ENCODE measurements at regions not wholly inside any gene's neighbourhood (a gene's known extent, or its start where the extent isn't known, plus 50 kb on each side); places are given as distances from the start of the nearest gene placed in this dataset.
A peak's percentile ranks its signal among the peaks of the same experiment; 100 is the strongest.

DNA sequence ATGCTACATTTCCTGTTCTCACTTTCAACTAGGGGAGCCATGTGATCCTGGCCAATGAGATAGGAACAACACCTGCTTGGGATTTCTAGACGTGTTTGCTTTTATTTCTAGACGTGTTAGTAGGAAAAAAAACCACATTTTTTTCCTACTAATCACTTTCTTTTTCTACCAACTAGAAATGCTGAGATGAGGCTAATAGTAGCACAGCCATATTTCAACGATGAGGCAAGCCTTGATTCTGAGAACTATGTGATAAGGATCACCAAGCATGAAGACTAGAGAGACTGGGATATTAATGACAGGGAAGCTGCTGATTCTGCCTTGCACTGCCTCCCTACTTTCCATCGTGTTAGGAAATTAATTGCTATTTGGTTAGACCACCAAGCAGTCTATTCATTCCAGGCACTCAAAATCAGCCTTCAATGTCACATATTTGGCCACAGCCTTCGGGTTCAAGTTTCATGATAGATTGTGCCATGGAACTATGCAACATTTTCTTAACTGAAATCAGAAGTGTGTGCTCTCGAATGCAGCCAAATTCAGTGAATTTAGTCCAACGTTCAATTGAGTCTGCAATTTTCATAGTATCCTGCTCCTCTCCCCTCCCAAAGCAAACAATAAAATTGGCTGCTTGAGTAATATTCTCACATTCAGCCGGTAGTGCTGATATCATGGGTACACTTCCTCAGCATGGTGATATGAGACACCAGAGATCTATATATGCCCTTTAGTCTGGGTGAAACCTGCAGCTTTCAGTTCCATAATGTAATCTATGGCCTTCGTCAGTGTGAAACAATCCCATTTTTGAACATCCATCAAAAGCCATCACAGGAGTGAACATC lies 98.1 kb downstream of the GPR37 start:
- in situ Hi-C loops (cut with HindIII; ENCODE audit: low sequenced_read_pairs), result no loop called here
- H3K4me3 ChIP-seq (ENCODE audit: low read depth, low read length), result no peak overlapping the region
- TF ChIP-seq, protein P1, sequence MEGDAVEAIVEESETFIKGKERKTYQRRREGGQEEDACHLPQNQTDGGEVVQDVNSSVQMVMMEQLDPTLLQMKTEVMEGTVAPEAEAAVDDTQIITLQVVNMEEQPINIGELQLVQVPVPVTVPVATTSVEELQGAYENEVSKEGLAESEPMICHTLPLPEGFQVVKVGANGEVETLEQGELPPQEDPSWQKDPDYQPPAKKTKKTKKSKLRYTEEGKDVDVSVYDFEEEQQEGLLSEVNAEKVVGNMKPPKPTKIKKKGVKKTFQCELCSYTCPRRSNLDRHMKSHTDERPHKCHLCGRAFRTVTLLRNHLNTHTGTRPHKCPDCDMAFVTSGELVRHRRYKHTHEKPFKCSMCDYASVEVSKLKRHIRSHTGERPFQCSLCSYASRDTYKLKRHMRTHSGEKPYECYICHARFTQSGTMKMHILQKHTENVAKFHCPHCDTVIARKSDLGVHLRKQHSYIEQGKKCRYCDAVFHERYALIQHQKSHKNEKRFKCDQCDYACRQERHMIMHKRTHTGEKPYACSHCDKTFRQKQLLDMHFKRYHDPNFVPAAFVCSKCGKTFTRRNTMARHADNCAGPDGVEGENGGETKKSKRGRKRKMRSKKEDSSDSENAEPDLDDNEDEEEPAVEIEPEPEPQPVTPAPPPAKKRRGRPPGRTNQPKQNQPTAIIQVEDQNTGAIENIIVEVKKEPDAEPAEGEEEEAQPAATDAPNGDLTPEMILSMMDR (IDR thresholded peaks at IDR 0.05; ENCODE audit: low read depth, low read length), result no peak
- DNase-seq (ENCODE audit: low read depth, low spot score), result no peak

DNA sequence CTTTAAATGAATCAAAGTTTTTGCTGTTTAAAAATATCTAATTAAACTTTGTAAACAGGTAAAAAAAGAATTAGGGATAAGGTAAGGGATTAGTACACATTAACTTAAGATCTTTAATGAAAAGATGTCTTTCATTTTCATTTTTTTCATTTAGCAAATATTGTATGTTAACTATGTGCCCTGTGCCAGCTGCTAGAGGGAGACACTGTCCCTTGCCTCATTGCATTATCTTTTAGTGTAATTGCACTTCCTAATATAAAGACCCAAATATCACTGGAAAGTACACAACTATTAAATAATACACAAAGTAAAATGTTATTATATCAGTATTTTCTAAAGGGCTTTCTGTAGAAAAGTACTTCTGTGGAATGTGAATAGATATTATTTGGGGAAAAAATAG lies 102.7 kb downstream of the GPR37 start:
- DNase-seq (ENCODE audit: low read depth, low spot score), result no peak
- TF ChIP-seq, protein P1 (IDR thresholded peaks at IDR 0.05; ENCODE audit: low read depth, low read length), result no peak
- in situ Hi-C loops (cut with HindIII; ENCODE audit: low sequenced_read_pairs), result no loop called here
- H3K4me3 ChIP-seq (ENCODE audit: low read depth, low read length), result no peak overlapping the region

DNA sequence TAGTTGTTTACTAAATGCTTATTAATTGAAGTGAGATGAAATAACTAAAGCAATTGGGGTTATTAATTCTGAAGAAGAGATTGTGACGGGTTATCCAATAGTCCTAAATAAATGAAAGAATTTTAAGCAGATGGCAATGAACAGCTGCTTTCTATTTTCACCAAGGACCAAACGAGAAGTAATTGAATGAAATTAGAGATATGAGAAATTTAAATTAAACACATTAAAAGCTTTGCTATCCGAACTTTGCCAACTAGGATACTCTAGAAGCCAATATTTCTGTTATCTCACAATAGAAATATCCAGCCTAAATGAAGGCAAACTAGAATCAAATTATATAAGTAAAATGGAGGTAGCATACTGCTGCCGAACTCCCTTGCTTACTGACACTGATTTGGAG lies 103.2 kb downstream of the GPR37 start:
- TF ChIP-seq, protein P1 (IDR thresholded peaks at IDR 0.05; ENCODE audit: low read depth, low read length), result no peak
- in situ Hi-C loops (cut with HindIII; ENCODE audit: low sequenced_read_pairs), result no loop called here
- H3K4me3 ChIP-seq (ENCODE audit: low read depth, low read length), result no peak overlapping the region
- DNase-seq (ENCODE audit: low read depth, low spot score), result no peak

DNA sequence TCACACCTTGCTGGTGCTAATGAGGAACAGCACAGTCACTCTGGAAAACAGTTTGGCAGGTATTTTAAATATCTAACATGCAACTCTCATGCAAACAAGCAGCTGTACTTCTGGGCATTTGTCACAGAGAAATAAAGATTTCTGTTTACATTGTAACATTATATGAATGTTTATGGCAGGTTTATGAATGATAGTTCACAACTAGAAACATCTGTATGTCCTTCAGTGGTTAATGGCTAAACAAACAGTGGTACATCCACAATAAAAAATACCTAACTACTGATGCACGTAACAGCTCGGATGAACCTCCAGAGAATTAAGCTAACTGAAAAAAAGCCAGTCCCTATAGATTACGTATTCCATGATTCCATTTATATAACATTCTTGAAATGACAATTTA lies 109.6 kb downstream of the GPR37 start:
- TF ChIP-seq, protein P1 (IDR thresholded peaks at IDR 0.05; ENCODE audit: low read depth, low read length), result no peak
- no peak for DNase-seq (ENCODE audit: low read depth, low spot score)
- in situ Hi-C loops (cut with HindIII; ENCODE audit: low sequenced_read_pairs), result no loop called here
- no peak overlapping the region for H3K4me3 ChIP-seq (ENCODE audit: low read depth, low read length)

DNA sequence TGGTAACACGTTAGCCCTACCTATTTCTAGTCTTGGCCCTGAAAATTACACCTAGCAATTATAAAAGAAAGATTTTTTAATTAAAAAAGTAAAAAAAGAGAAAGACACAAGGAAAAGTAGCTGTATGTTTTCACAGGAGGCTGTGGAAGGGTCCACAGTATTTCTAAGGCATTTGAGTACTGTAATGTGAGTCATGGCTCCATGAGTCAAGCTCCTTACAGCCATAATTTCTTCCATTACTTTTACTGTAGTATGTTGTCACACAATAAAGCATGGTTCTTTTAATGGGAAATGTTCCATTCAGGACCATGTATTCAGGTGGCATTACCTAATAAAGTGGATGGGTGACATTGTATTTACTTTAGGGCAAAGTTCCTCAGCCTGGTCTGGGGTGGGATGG lies 113.4 kb downstream of the GPR37 start:
- DNase-seq (ENCODE audit: low read depth, low spot score), result peak; percentile 37
- TF ChIP-seq, protein P1 (IDR thresholded peaks at IDR 0.05; ENCODE audit: low read depth, low read length), result no peak
- H3K4me3 ChIP-seq (ENCODE audit: low read depth, low read length), result no peak overlapping the region
- in situ Hi-C loops (cut with HindIII; ENCODE audit: low sequenced_read_pairs), result no loop called here

DNA sequence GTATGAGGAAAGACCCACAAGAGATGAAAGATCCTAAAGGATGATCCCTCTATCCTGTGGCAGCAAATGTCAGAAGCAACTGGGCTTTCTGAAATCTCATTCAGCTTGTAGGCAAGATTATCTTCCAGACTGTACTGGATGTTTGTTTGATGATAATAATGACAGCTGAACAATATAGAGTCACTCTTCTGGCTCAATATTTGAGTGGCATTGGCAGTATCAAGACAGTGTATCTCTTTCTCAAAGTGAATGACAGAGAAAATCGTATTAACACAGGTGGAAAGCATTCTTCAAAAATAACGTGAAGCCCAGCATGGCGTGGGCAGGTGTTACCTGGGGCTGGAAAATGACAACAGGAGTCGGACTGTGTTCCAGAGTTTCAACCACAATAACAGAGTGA lies 114.5 kb downstream of the GPR37 start:
- no peak overlapping the region for H3K4me3 ChIP-seq (ENCODE audit: low read depth, low read length)
- in situ Hi-C loops (cut with HindIII; ENCODE audit: low sequenced_read_pairs), result no loop called here
- TF ChIP-seq, protein P1 (IDR thresholded peaks at IDR 0.05; ENCODE audit: low read depth, low read length), result no peak
- DNase-seq (ENCODE audit: low read depth, low spot score), result no peak
